Endothelial cell of hepatic sinusoid (primary cell): ENCODE measurements at regions not wholly inside any gene's neighbourhood (a gene's known extent, or its start where the extent isn't known, plus 50 kb on each side); places are given as distances from the start of the nearest gene placed in this dataset.
"Not testable (repeated sequence)": the region's sequence is repeated elsewhere in the genome, so short reads cannot be mapped to it uniquely, and the experiment has no call there.

Experiments
- in situ Hi-C: cut with HindIII; loops from 2 replicates; pipeline ENCODE4 v1.10.0; 2017; ENCODE audit warnings: low sequenced_read_pairs

DNA sequence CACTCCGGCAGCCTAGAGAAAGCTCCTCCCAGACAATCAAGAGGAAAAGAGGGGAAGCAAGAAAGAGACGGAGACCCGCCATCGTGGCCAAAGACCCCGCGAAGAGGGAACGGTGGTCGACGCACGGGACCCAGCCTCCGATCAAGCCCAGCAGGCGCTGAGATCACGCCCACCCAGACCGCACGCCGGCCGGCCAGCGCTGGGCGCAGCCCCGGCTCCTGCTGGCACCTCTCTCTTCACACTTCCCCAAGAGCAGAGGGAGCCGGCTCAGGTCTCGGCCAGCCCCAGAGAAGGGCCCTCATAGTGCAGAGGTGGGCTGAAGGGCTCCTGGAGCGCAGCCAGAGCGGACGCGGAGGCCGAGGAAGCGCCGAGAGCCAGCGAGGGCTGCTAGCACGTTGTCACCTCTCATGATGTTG lies 918.4 kb upstream of the ADAMTS5 start:
- in situ Hi-C loops, result no loop called here

DNA sequence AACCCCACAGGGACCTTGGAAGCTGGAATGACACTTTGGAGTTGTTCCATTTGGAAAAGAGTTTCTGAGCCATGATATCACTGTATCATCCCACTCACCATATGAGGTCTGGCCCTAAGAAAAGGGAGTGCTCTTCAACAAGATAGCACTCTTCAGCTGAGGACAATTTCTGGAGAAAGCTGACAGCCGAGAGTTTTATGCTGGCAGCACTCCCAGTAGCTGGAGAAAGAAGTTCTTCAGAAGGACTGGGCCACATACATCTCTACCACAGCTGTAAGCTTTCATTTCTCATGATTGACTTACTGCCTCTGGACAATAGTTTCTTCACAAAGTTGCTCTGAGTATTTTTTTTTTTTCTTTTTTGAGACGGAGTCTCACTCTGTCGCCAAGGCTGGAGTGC lies 914.4 kb upstream of the ADAMTS5 start:
- in situ Hi-C loops, result not testable (repeated sequence)

DNA sequence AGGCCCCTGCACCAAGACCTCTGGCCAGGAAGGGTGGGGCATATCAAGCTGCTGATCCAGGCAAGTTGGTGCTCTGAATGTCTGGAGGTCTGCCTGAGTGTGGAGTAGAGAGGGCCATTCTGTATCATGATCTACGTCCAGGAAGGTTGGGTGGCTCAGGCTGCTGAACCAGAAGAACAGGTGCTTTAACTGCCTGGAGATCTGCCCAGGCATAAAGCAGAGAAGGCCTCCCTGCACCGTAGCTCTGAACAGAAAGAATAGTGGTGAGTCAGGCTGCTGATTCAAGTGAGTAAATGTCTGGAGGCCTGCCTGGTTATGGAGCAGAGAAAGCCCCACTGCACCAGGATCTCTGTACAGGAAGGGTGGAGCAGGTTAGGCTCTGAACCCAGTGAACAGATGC lies 905.5 kb upstream of the ADAMTS5 start:
- in situ Hi-C loops, result not testable (repeated sequence)

DNA sequence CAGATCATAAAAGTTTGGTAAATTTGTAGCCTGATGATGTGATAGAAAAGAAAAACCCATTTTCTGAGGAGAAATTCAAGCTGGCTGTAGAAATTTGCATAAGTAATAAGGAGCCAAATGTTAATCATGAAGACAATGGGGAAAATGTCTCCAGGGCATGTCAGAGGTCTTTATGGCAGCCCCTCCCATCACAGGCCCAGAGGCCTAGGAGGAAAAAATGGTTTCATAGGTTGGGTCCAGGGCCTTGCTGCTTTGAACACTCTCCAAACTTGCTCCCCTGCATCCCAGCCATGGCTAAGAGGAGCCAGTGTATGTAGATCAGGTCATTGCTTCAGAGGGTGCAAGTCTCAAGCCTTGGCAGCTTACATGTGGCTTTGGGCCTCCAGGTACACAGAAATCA lies 903.9 kb upstream of the ADAMTS5 start:
- in situ Hi-C loops, result not testable (repeated sequence)

DNA sequence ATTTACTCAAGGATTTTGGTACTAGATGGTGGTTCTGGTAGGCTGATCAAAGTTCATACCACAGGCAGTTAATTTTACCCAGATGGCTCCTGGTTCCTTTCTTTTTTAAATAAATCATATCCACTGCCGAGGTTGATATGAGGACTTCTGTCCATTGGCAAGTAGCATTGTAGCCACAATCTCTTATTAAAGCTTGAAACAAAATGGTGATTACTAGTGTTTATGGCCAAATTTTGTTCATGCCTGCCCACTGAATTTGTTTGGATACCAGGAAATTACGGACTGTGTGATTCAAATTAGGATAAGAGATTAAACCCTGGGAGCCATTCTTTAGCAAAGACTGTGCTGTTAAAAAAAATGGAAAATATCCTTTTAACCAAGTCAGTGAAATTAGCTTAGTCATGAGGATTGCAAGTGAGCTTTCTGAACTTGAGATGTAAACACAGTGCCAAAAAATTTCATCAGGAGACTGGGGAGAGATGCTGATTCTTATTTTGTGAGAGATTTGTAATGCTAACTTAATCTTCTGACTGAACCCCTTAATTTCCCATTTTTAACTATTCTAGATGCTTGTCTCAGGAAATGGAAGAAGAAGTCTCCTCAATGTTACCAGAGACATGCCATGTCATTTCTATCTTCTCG lies 893.5 kb upstream of the ADAMTS5 start:
- in situ Hi-C loops, result not testable (repeated sequence)

DNA sequence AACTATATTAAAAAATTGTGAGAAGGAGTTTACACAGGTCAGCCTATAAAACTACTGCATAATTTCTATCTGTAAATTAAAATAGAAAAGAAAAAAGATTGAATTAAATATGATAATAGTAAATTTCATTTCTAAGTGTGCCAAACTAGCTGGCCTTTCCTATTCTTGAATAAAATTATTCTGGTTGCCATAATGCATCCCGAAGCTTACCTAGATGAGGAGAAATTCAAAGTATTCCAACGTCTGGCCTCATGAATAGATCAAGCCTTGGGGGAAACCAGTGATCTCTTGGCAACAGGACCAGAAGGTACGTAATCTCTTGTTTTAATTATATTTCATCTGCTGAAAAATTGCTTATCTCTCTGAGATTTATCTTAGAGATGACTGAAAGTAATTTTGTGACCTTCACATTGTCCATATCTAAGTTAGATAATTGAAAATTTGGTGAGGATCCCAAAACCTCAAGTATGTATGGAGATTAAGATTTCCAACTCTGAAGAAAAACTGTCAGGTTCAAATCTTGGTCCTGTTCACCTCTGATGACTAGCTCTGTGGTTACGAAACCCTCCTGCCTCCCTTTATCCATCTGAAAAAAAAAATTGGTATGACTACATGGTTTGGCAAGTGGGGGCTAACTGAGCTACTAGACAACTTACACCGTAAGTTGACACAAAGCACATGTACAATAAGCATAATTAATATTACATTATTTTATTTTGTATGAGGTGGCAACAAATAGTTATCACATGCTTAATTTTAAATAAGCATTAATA lies 891.4 kb upstream of the ADAMTS5 start:
- in situ Hi-C loops, result not testable (repeated sequence)

DNA sequence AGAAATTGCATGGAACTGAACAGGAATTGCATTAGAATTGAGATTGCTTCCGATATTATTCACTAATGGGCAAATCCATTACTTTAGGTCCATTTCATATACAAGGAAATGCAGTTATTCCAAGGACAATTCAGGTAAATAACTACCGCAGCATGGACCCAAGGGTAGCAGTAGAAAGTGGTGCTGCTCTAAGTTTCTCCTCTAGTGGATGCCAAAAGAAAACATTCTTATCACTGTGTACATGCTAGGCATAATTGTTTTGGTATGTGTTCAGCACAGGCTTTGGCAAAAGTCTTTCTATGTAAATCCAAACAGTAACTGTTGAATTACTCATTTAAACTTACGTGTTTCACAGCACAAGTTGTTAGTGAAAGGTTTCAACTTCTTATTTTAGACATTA lies 890.1 kb upstream of the ADAMTS5 start:
- in situ Hi-C loops, result not testable (repeated sequence)

DNA sequence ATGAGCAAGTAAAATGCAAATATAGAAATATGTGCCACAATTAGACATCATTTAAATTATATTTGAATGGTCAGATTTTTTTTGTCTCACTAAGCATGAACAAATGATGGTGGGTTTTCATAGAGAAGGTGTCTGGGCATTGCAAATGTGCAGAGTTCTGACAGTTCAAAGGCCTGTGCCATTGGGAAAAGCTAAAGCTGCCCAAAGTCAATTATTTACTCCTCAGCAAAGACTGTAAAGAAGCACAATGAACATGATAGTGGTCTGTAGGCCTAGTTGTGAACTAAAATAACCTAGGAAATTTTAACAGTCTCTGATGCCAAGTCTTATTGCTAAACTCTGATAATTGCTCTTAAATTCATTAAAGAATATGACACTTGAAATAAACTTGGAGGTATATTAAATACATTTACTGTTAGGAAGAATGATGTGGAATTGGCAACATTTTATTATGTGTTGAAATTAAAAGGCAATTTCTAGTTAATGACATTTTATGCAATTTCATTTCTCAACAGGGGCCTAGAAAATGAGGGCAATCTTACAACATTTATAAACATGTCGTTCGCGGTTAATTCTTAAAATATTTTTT lies 874.3 kb upstream of the ADAMTS5 start:
- in situ Hi-C loops, result no loop called here

DNA sequence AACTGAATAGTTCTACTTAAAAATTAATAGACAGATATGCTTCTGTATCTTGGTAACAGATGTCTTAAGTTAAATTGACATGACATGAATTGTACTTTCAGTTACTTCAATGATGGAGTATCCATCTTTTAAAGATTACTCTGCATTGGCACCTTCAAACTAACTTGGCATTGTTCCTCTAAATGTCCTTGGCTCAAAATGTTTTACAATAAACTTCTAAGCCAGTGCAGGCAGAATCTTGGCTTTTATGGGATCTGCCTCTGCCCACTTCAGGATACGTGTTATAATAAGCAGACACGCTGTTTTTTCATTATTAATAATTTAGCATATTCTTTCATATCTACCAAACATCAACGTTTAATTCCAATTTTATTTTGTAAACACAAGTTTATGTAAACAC lies 873.4 kb upstream of the ADAMTS5 start:
- in situ Hi-C loops, result no loop called here

DNA sequence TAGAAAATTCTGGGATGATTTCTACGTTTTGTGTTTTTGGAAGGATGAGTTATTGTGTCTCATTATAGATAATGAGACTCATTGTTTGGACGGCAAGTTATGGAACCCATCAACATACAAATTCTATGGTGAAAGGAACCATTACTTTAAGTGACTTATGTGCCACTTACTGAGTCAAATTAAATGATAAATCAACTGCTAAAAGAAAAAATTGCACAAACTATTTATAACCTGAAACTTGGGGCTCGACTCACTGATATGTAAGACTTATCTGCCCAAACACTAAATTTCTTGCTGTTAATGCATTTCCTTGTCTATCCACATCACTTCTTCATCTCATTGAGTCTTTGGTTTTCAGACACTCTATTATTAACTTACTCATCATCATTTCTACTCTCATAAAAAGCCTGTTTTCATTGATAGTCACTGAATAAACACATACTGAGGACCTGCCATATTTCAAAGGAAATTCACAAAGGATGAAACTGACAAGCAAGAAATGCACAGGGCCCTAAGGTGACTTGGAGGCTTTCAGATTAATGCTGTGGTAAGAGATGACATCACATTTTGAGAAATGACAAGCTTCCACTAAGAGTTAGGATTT lies 872.7 kb upstream of the ADAMTS5 start:
- in situ Hi-C loops, result no loop called here

DNA sequence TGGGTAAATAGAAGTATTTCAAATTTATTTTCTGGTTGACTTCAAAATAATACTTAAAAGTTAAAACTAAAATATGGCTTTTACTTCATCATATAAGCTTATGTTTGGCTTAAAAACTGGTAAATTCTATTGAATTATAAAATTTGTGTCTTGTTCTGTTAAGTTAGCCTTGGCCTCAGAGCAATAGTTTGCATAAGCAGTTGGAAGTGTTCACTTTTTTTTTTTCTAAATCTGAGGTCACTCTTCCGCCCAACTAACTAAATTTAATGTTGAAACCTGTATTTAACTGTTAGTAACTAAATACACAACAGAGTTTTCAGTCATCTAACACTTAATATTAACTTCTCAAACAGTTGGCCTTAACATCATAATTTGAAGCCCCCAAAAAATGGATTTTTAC lies 871.7 kb upstream of the ADAMTS5 start:
- in situ Hi-C loops, result no loop called here

DNA sequence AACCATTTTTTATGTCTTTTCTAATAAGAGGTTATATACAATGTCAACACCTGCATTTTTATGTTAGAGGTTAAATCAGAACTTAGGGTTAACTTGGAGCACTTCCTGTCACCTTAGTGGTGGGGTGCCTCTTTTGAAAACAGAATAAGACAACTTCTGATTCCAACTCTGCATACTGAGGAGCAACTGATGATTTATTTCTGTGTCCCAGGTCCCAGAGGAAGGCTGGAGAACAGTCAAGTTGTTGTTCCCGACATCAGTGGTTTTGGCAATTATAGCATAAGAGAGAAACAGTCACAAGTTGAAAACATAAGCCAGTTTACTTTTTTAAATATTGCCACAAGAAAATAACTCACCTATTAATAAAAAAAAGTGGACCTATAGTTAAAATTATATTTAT lies 871.0 kb upstream of the ADAMTS5 start:
- in situ Hi-C loops, result no loop called here

DNA sequence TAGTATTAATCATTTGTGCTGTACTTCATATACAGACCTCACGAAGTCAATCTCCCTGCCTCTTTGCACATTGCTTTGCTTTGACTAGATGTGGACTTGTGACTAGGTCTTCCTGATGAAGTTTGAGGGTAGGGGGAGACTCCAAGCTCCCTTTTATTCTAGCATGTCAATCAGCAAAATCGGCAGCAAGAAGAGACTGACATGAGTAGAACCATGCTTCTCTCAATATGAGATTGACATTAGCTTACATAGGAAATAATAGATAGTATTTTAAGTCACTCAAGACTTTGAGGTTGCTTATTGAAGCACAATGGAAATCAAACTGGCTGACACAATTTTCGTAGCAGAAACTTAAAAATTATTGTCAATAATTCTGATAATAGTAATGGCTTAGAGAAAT lies 866.4 kb upstream of the ADAMTS5 start:
- in situ Hi-C loops, result no loop called here

DNA sequence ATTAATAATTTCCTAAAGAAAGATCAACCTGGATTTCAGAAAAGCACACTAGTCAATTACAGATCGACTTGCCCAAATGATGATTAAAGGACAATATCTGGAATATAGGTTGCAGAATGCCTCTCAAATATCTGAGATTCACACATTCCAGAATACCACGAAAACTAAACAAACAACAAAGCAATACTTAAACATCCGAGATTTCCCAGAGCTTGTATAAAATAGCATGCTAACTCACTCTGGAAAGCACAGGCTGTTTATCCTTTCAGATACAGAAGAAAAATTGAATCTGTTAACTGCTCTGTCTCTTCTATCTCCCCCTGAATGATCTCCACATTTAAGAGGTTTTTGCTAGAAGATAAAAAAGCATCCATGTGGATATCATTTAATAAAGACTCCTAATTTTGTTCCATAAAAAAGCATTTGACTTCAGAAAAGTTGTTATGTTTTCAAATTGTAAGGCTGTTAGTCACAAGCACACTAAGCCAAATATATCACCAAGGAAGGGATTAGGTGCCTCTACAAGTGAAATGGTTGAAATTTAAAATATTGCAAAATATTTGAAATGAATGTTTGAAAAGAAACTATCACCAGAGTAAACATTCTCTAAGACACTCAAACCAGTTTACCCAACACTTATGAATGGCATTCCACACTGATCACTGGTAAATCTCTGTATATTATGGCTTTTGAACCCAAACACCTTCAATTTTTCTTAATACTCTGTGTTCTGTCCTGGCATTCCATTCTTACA lies 865.1 kb upstream of the ADAMTS5 start:
- in situ Hi-C loops, result no loop called here

DNA sequence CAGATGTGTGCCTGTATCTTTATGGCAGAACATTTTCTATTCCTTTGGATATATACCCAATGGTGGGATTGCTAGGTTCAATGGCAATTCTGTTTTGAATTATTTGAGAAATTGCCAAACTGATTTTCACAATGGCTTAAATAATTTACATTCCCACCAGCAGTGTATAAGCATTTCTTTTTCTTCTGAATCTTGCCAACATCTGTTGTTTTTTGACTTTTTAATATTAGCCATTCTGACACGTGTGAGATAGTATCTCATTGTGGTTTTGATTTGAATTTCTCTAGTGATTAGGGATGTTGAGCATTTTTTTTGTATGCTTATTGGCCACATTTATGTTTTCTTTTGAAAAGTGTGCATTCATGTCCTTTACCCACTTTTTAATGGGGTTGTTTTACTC lies 864.3 kb upstream of the ADAMTS5 start:
- in situ Hi-C loops, result no loop called here

DNA sequence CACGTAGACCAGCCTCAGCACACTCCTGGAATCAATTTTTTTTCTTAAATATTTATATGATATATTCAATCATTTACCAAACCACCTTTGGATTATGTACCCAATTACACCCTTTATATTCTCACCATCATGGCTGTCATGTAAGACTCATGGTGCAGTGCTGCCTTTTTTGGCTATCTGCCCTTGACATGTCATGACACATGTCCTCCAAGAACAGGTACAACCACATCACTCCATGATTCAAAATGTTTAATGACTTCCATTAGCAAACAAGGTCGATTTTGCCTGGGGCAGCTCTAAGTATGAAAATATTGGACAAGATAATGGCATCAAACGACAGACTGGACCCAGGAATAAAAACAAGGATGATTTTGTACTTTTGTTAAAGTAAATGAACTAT lies 861.1 kb upstream of the ADAMTS5 start:
- in situ Hi-C loops, result no loop called here

DNA sequence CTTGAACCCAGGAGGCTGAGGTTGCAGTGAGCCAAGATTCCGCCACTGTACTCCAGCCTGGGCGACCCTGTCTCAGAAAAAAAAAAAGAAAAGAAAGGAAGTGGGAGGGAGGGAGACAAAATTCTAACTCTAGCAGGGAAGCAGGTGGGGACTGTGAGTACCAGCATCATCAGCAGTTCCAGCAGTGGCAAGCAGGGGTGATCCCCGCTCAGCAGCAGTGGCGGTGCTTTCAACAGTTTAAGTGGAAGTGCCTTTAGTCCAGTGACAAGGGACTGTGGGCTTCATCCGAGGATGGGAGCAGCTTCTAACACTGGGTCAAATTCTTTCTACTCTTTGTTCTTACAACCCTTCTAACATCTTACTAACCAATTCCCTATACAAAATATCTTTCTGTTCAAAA lies 858.1 kb upstream of the ADAMTS5 start:
- in situ Hi-C loops, result no loop called here

DNA sequence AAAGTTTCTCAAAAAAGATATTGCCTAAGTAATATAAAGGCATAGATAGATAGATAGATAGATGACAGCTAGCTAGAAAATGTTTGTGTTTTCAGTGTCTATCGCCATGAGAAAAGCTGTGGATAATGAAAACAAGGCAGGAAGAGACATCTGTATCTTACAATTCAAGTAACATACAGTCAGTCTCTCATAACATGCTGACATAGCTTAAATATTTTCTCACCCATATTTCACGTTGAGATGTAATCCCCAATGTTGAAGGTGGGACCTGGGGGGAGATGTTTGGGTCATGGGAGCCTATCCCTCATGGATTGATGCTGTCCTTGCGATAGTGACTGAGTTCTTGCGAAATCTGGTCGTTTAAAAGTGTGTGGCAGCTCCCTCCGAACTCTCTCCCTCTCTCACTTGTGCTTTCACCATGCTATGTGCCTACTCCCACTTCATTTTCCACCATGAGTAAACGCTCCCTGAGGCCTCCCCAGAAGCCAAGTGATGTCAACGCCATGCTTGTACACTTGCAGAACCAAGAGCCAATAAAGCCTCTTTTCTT lies 856.8 kb upstream of the ADAMTS5 start:
- in situ Hi-C loops, result no loop called here

DNA sequence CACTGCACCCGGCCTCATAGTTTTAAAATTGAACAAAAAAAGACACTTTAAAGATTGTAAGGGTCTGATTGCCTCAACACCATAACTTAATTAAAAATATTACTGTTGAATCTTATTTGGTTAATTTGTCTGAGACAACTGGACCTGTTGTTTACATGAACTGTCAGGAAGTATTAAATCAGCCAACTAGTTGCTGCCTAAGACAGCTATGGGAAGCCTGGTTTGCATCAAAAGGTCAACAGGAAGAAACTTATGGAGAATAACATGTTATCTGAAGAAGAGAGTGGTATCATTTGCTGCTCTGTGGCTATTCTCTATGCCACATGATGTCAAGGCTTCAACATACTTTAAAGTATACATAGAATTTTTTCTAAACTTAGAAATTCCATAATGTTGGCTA lies 853.5 kb upstream of the ADAMTS5 start:
- in situ Hi-C loops, result no loop called here

DNA sequence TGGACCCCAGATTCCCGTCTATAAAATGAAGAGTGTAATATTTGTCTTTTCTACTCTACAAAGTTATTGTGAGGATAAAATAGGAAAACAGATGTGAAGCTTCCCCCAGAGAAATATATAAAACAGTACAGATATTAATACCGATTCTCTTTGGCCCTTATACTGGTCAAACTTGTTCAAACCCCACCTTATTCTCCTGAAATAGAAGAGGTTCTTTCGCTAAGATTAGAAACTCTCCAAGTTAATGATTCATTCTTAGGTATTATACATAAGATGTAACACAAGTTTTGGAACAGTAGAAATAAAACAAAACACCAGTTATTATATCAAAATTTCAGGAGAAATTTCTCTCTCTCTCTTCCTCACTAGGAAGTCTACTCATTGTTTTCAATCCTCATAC lies 852.4 kb upstream of the ADAMTS5 start:
- in situ Hi-C loops, result no loop called here

DNA sequence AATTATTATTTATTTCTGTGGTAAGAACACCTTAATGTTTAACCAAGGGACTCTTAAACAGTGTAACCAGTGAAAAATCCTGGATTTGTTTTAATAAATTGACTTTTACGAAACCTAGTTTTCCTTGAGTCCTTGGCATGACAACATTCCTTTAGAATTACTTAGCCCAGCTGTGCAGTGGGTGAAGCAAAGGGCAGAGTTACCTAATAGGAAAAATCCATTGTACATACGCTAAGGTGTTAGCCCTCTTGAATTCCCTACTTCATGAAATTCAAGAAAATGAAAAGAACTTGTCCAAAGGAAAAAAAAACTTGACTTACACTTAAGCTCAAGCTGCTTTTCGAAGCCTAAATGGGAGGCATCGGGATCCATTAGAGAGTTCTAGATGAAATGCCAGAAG lies 852.0 kb upstream of the ADAMTS5 start:
- in situ Hi-C loops, result no loop called here
